Activated naive CD4-positive, alpha-beta T cell treated with anti-CD3 and anti-CD28 coated beads, Interleukin-2, amount 50 U/mL, for 16 hours (primary cell): ENCODE measurements at regions not wholly inside any gene's neighbourhood (a gene's known extent, or its start where the extent isn't known, plus 50 kb on each side); places are given as distances from the start of the nearest gene placed in this dataset.
"Not testable (repeated sequence)": the region's sequence is repeated elsewhere in the genome, so short reads cannot be mapped to it uniquely, and the experiment has no call there.

Source experiments
- DNase-seq: peaks from one replicate; pipeline ENCODE4 v3.0.0-alpha.2; 2020

DNA sequence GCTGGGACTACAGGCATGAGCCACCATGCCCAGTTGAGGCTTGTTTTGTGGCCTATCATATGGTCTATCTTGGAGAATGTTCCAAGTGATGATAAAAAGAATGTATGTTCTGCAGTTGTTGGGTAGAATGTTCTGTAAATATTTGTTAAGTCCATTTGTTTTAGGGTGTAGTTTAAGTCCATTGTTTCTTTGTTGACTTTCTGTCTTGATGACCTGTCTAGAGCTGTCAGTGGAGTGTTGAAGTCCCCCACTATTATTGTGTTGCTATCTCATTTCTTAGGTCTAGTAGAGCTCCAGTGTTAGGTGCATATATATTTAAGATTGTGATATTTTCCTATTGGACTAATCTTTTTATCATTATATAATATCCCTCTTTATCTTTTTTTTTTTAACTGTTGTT, 284.3 kb upstream of the EXOC2 start:
- DNase-seq = not testable (repeated sequence)

DNA sequence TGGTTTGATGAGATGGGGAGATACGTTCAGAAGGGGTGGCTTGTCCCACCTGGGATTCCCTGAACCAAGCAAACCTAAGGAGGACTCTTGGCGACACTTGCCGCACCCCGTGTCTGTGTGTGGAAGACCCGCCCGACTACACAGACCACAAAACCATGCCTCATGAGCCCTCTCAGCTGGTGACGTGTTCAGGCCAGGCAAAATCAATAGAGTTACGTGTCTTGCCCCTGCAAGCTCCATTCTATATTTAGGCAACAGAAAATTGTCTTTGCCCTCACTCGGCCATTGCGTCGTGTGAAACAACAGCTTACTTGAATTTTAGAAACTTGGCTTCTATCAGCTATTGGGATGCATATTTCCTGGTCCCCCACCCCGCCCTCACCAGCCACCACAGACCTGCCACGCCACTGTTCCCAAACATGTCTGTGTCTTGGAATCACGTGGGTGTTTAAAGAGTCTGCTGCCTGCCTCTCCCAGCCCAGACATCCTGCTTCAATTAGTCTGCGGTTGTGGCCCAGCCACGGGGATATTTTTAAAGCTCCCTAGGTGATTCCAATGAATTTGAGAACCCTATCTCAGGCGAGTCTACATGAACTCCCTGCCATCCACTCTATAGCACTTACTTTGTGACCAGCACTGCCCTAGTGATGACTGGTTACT, 279.2 kb upstream of the EXOC2 start:
- no peak for DNase-seq

DNA sequence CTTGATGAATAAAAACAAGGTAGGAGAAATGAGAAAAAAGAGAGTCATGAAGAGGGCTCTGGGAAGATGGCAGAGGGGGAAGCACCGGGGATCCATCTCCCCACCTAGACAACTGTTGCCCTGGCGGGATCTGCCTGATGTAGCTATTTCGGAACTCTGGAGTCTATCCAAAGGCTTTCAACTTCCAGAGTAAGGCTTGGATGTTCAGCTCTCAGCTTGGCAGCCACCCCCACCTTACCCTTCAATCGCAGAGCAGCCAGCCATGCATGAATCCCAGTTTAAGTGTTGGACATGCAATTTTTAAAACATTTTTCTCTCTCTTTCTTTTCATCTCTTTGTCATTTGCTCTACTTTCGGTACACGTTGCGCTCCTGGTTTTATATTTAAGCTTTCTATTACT, 275.9 kb upstream of the EXOC2 start:
- no peak for DNase-seq

GRCh38 chr6:967701-968100, 274.8 kb upstream of the EXOC2 start:
- DNase-seq = no peak

DNA sequence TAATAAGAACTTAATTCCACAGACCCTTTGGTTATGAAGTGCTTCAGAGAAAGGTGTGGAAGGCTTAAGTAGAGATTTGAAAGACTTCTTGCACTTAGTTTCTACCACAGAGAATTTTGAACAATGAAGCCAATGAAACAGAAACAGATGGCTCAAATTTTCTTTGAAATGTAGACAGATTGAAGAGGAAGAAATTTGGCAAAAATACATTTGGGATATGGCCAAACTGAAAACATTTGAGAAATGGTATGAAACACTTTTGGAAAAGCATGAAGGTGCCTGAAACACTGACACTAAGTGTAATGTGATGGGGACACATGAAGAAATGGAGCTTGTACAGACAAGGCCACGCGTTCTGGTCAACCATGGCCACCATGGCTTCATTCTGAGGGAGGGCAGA, 272.4 kb upstream of the EXOC2 start:
- DNase-seq = no peak

DNA sequence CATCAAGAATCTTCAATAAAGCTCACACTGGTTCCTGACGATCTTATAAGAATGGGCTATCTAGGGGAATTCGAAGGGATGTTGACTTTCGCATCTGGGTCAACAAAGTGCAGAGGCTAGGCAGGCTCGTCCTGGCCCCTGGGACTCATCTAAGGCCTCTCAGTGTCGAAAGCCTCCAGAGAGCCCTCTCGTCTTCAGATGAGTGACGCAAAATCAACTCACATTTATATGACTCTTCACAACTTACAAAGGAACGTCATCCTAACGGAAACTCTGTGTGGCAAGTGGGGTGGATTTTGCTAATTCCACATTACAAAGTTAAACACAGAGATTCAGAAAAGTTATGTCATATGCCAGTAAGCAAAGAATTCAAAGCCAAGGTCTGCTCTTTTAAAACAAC, 270.5 kb upstream of the EXOC2 start:
- no peak for DNase-seq

GRCh38 chr6:961407-961960, 268.5 kb upstream of the EXOC2 start:
- no peak for DNase-seq

DNA sequence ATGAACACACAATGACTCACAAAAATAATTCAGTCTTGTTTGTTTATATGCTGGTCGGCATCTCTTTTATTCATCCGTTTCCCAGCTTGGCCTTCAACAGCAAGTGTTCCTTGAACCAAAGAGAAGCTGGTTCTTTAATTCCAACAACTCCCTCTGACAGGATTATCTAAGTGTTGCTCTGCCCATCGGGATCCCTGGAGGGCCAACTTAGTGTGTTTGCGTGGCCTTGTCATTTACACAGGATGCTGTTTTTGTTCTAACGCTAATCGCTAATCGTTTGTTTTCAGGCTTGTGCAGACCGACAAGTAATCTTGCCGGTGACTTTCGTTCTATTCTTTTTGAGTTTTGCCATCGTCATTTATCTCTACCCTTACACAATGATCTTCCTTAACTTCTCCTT, 267.4 kb upstream of the EXOC2 start:
- DNase-seq = no peak

DNA sequence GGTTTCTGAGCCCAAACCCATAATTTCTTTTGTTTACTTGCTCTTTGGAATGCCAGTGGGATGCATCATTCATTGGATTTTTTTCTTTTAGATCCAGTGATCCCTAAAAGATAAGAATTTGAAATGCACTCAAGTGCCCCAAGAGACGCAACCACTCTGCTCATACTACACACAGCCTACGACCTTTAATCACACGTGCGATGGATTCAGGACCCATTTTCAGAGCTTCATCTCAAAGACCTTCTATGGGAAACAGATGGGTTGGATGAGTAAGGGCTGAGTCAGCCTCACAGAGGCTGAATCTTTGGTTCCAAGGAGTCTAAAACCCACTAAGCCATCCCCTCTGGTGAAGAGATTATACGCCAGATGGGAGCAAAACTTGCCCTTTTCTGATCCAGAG, 265.5 kb upstream of the EXOC2 start:
- no peak for DNase-seq

DNA sequence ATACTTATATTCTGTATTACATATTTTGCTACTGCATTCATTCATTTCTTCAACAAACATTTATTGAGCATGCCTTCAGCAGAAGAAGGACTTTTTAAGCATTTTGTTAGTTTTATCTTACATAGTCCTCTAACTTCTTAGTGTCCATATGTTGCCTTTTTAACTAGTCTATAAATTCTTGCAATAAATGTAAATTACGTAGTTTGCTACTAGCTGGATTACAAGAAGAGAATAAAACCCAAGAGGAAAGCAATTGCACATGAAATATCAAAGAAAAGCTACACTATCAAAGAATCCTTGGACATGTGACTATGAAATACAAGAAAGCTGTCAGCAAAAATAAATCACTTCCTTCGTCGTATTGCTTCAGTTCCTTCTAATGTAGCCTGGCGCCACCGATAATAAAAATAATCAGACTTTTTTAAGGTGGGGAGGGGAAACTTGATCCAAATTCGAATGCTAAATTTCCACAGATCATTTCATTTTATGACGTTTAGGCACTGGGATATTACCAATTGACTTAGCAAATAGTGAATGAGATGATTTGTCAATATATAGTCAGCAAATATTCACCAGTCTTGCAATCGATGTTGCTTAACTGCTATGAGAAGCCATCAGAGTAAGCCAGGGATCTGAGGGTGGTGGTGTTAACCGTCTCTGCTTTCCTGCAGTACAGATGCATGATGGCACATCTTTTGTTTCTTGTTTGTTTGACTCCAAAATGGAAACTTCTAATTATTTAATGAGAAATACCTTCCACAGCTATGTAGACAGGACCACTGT, 258.7 kb upstream of the EXOC2 start:
- DNase-seq = no peak

GRCh38 chr6:947235-947934, 254.4 kb upstream of the EXOC2 start:
- no peak for DNase-seq

- no peak for DNase-seq
These were observed 253.6 kb upstream of the EXOC2 start for GRCh38 chr6:946546-946945.

GRCh38 chr6:939526-940252, 246.8 kb upstream of the EXOC2 start:
- DNase-seq = no peak

DNA sequence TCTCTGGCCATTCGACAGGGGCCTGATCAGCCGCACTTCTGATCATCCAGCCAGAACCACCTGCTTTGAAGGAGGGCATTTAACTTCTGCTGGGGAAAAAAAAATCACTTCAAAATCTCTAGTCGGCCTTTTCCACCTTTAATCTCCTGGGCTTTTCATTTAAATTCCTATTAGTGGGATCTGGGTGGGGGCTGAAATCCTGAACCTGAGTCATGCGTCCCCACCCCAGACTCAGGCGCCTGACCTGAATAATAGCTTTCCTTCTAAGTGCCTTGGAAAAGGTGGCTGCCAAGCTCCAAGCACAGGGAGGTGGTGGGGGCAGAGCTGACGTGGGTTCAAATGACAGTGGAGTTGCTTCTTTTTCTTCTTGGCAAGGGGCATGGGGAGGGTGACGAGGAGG, 246.0 kb upstream of the EXOC2 start:
- DNase-seq = no peak

GRCh38 chr6:938271-938905, 245.4 kb upstream of the EXOC2 start:
- DNase-seq = no peak

DNA sequence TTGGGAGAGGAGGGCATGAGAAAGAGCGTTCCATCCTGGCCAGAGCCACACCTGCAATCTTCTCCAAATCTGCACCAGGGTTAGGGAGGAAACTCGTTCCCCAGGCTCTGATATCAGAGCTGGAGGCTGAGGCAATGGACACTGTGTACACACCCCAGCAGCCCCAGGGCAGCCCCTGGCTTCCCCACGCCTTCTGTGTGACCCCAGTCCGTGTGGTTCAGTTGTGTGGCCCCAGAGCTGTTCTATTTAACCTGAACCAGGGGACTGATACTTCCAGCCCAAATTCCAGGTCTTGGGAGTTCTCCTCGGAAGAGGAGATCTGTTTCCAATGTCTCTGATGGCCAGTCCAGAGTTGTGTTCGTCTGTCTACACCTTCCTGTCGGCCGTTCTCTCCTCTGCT, 242.6 kb upstream of the EXOC2 start:
- no peak for DNase-seq

DNA sequence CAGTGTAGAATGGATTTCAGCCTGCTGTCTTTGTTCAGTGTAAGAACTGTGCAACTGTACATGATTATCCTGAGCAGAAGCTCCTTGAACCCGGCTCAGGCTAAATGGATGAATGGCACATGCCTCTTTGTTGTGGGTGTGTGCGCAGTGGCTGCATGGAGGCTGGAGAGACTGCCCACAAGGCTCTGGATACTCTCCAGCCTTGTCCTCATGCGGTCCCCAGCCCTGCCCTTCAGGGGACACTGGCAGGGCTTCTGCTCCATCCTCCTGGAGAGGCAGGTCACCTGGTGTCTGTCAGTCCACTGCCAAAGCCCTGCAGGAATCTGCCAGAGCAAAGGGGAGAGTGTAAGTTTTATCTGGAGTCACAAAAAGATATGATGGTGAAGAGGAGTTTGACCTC, 241.7 kb upstream of the EXOC2 start:
- no peak for DNase-seq

DNA sequence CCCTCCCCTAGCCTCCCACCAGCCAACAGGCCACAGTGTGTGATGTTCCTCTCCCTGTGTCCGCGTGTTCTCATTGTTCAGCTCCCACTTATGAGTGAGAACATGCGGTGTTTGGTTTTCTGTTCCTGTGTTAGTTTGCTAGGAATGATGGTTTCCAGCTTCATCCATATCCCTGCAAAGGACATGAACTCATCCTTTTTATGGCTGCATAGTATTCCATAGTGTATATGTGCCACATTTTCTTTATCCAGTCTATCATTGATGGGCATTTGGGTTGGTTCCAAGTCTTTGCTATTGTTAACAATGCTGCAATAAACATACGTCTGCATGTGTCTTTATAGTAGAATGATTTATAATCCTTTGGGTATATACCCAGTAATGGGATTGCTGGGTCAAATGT, 239.0 kb upstream of the EXOC2 start:
- not testable (repeated sequence) for DNase-seq

DNA sequence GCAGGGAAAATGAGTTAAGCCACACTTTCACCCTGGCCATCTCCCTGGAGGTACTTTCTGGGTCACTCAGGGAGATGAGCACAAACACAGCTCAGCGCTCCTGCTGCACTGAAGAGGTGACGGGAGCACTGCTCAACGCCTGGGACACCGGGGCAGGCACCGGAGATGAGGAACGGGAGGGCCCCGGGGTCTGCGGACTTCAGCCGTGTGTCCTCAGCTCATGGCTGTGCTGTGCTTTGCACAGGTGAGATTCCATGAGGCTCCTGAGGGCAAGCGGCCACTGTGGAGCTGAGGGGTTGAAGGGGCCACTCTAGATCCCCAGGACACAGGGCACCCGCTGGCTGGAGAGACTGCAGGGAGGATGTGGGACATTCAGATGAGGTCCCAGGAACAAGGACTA, 234.2 kb upstream of the EXOC2 start:
- no peak for DNase-seq

DNA sequence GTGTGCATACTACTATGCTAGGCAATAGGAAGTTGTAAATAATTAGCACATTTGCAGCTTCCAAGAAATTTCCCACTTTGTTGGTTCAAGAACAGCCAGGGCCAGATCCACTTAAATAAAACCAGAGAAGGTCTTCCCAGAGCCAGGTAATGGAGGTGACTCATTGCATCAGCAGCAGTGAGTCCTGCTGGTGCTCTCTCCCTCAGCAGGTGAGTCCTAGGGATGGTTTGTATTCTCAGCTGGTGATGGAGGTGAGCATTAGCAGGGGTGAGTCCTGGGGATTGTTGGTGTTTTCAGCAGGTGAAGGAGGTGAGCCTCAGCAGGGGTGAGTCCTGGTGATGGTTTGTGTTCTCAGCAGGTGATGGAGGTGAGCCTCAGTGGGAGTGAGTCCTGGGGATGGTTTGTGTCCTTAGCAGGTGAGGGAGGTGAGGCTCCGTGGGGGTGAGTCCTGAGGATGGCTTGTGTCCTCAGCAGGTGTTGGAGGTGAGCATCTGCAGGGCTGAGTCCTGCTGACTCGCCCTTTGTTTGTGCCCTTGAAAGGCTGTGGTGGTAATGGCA, 232.8 kb upstream of the EXOC2 start:
- DNase-seq = no peak

DNA sequence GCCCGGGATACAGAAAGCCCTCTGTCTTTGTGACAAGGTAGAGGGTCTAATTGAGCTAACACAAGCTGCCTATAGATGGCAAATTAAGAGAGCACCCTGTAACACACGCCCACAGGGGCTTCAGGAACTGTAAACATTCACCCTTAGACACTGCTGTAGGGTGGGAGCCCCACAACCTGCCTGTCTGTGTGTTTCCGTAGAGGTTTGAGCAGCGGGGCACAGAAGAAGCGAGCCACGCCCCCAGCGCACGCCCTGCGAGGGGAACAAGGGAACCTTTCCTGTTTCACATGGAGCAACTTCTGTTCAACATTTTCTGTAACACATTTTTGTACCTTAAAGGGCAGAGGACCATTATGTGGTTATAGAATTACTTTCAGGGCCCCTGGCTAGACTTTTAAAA, 231.7 kb upstream of the EXOC2 start:
- no peak for DNase-seq

- no peak for DNase-seq
These were observed 228.5 kb upstream of the EXOC2 start for GRCh38 chr6:921400-921799.
